ENCODE measurements at regions not wholly inside any gene's neighbourhood (a gene's known extent, or its start where the extent isn't known, plus 50 kb on each side); places are given as distances from the start of the nearest gene placed in this dataset.

- Histone ChIP-seq H3K79me2 (ENCODE audit: control insufficient read depth, insufficient read depth, low read length) (no peaks in the 10 kb centered on the region), H4K8ac (ENCODE audit: low read depth, low read length) (no peak overlapping the region), H4K5ac (ENCODE audit: low read length) (no peak overlapping the region), H2BK120ac (ENCODE audit: low read depth, low read length) (no peak overlapping the region), H3K56ac (ENCODE audit: low read length) (no peak overlapping the region), H3K27ac (ENCODE audit: low read depth, low read length) (no peak overlapping the region), H3K27me3 (ENCODE audit: insufficient read depth, low read length, poor library complexity) (peaks cover 3% of the 10 kb centered on the region), H3K23ac (ENCODE audit: low read length) (no peak overlapping the region), H3K79me1 (ENCODE audit: low read length) (no peaks in the 10 kb centered on the region), H3K36me3 (ENCODE audit: control insufficient read depth, insufficient read depth, low read length) (no peaks in the 10 kb centered on the region), H3K18ac (ENCODE audit: low read length) (no peak overlapping the region), H3K4me1 (ENCODE audit: control insufficient read depth, low read depth, low read length) (no peaks in the 10 kb centered on the region), H3K4ac (ENCODE audit: low read depth, low read length) (no peak overlapping the region), H3K4me2 (ENCODE audit: low read length) (no peak overlapping the region), H2BK5ac (ENCODE audit: low read length) (no peak overlapping the region), H2AK5ac (ENCODE audit: low read length) (no peak overlapping the region), H2BK15ac (replicated peaks; ENCODE audit: low read depth) (no peak overlapping the region), H3K9ac (ENCODE audit: low read length) (no peak overlapping the region), H3K4me3 (ENCODE audit: low read length) (no peak overlapping the region)
- no peak for DNase-seq
- WGBS (ENCODE audit: extremely low coverage, insufficient coverage, low lambda C conversion rate): no CpG with 5 or more reads among the region's 3 CpGs
Observed at GRCh38 chr2:136505462-136505861, 259.9 kb upstream of the THSD7B start.

DNA sequence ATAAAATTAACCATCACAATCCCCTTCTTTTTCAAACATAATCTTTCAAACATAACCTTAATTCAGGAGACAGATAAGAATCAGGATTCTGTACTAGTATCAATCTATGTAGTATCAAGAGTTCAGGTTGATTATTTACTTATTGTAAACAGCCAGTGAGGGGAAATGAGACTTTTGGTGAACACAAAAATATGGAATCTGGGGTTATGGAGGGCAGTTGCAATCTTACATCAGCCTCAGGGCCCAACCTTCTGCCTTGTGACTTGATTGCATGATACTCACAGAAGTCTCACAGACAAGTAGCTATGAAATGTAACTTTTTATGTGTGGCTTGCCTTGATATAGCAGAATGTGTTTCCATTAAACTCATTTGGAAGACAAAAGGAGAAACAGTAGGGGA, 262.7 kb upstream of the THSD7B start:
- Histone ChIP-seq H2BK15ac (replicated peaks; ENCODE audit: low read depth) (no peak overlapping the region), H3K23ac (ENCODE audit: low read length) (peak overlapping the region; percentile 38), H3K4me2 (ENCODE audit: low read length) (no peak overlapping the region), H3K27me3 (ENCODE audit: insufficient read depth, low read length, poor library complexity) (no peaks in the 10 kb centered on the region), H3K9ac (ENCODE audit: low read length) (no peak overlapping the region), H3K56ac (ENCODE audit: low read length) (no peak overlapping the region), H2AK5ac (ENCODE audit: low read length) (no peak overlapping the region), H3K4me3 (ENCODE audit: low read length) (no peak overlapping the region), H3K79me1 (ENCODE audit: low read length) (no peaks in the 10 kb centered on the region), H3K79me2 (ENCODE audit: control insufficient read depth, insufficient read depth, low read length) (no peaks in the 10 kb centered on the region), H2BK5ac (ENCODE audit: low read length) (no peak overlapping the region), H3K27ac (ENCODE audit: low read depth, low read length) (no peak overlapping the region), H3K18ac (ENCODE audit: low read length) (no peak overlapping the region), H2BK120ac (ENCODE audit: low read depth, low read length) (no peak overlapping the region), H3K4me1 (ENCODE audit: control insufficient read depth, low read depth, low read length) (no peaks in the 10 kb centered on the region), H3K4ac (ENCODE audit: low read depth, low read length) (no peak overlapping the region), H3K36me3 (ENCODE audit: control insufficient read depth, insufficient read depth, low read length) (no peaks in the 10 kb centered on the region), H4K8ac (ENCODE audit: low read depth, low read length) (no peak overlapping the region), H4K5ac (ENCODE audit: low read length) (no peak overlapping the region)
- DNase-seq: no peak

DNA sequence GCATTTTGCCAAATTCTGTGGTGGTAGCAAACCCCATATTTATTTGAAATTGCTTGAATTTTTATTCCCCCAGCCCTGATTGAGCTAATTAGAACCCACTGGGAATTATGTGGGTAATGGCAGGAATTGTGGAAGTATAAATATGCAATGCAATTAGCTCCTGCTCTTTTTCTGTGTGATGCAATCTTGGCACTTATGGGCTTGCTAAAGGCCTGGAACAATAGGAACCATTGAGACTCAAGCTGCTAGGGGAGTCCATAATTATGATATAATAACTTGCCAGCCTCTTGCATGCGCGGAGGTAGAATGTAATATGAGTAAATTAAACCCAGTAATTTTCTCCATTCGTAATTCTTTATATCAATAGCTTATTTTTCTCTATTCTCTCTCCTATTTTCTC, 267.6 kb upstream of the THSD7B start:
- Histone ChIP-seq H3K23ac (ENCODE audit: low read length) (no peak overlapping the region), H4K8ac (ENCODE audit: low read depth, low read length) (no peak overlapping the region), H2BK120ac (ENCODE audit: low read depth, low read length) (no peak overlapping the region), H3K18ac (ENCODE audit: low read length) (no peak overlapping the region), H2AK5ac (ENCODE audit: low read length) (no peak overlapping the region), H2BK5ac (ENCODE audit: low read length) (no peak overlapping the region), H3K27me3 (ENCODE audit: insufficient read depth, low read length, poor library complexity) (no peaks in the 10 kb centered on the region), H3K4me2 (ENCODE audit: low read length) (no peak overlapping the region), H3K27ac (ENCODE audit: low read depth, low read length) (no peak overlapping the region), H4K5ac (ENCODE audit: low read length) (no peak overlapping the region), H3K36me3 (ENCODE audit: control insufficient read depth, insufficient read depth, low read length) (no peaks in the 10 kb centered on the region), H3K79me1 (ENCODE audit: low read length) (no peaks in the 10 kb centered on the region), H3K4me1 (ENCODE audit: control insufficient read depth, low read depth, low read length) (no peaks in the 10 kb centered on the region), H3K4me3 (ENCODE audit: low read length) (no peak overlapping the region), H3K4ac (ENCODE audit: low read depth, low read length) (no peak overlapping the region), H3K79me2 (ENCODE audit: control insufficient read depth, insufficient read depth, low read length) (no peaks in the 10 kb centered on the region), H3K56ac (ENCODE audit: low read length) (no peak overlapping the region), H3K9ac (ENCODE audit: low read length) (no peak overlapping the region), H2BK15ac (replicated peaks; ENCODE audit: low read depth) (no peak overlapping the region)
- no CpG with 5 or more reads among the region's 3 CpGs for WGBS (ENCODE audit: extremely low coverage, insufficient coverage, low lambda C conversion rate)
- DNase-seq: no peak

- H3K27ac ChIP-seq (ENCODE audit: low read depth, low read length): no peak overlapping the region
- no peak overlapping the region for H4K5ac ChIP-seq (ENCODE audit: low read length)
- H3K4ac ChIP-seq (ENCODE audit: low read depth, low read length): no peak overlapping the region
- no peaks in the 10 kb centered on the region for H3K4me1 ChIP-seq (ENCODE audit: control insufficient read depth, low read depth, low read length)
- no peaks in the 10 kb centered on the region for H3K36me3 ChIP-seq (ENCODE audit: control insufficient read depth, insufficient read depth, low read length)
- no CpG with 5 or more reads among the region's 5 CpGs for WGBS (ENCODE audit: extremely low coverage, insufficient coverage, low lambda C conversion rate)
- no peak overlapping the region for H2BK15ac ChIP-seq (replicated peaks; ENCODE audit: low read depth)
- no peak overlapping the region for H2BK5ac ChIP-seq (ENCODE audit: low read length)
- H3K27me3 ChIP-seq (ENCODE audit: insufficient read depth, low read length, poor library complexity): no peaks in the 10 kb centered on the region
- H3K23ac ChIP-seq (ENCODE audit: low read length): no peak overlapping the region
- no peak overlapping the region for H3K4me2 ChIP-seq (ENCODE audit: low read length)
- H3K9ac ChIP-seq (ENCODE audit: low read length): no peak overlapping the region
- H2BK120ac ChIP-seq (ENCODE audit: low read depth, low read length): no peak overlapping the region
- H3K56ac ChIP-seq (ENCODE audit: low read length): no peak overlapping the region
- H3K4me3 ChIP-seq (ENCODE audit: low read length): no peak overlapping the region
- H3K79me1 ChIP-seq (ENCODE audit: low read length): no peaks in the 10 kb centered on the region
- H4K8ac ChIP-seq (ENCODE audit: low read depth, low read length): no peak overlapping the region
- no peaks in the 10 kb centered on the region for H3K79me2 ChIP-seq (ENCODE audit: control insufficient read depth, insufficient read depth, low read length)
- no peak for DNase-seq
- no peak overlapping the region for H2AK5ac ChIP-seq (ENCODE audit: low read length)
- no peak overlapping the region for H3K18ac ChIP-seq (ENCODE audit: low read length)
Observed at GRCh38 chr2:136496966-136497365, 268.4 kb upstream of the THSD7B start.

- Histone ChIP-seq H3K23ac (ENCODE audit: low read length) (no peak overlapping the region), H3K79me1 (ENCODE audit: low read length) (no peaks in the 10 kb centered on the region), H3K4me3 (ENCODE audit: low read length) (no peak overlapping the region), H3K27me3 (ENCODE audit: insufficient read depth, low read length, poor library complexity) (no peaks in the 10 kb centered on the region), H2BK5ac (ENCODE audit: low read length) (no peak overlapping the region), H3K36me3 (ENCODE audit: control insufficient read depth, insufficient read depth, low read length) (no peaks in the 10 kb centered on the region), H3K18ac (ENCODE audit: low read length) (no peak overlapping the region), H2AK5ac (ENCODE audit: low read length) (no peak overlapping the region), H3K4me2 (ENCODE audit: low read length) (no peak overlapping the region), H3K79me2 (ENCODE audit: control insufficient read depth, insufficient read depth, low read length) (no peaks in the 10 kb centered on the region), H3K4ac (ENCODE audit: low read depth, low read length) (no peak overlapping the region), H4K5ac (ENCODE audit: low read length) (no peak overlapping the region), H2BK15ac (replicated peaks; ENCODE audit: low read depth) (no peak overlapping the region), H2BK120ac (ENCODE audit: low read depth, low read length) (no peak overlapping the region), H3K9ac (ENCODE audit: low read length) (no peak overlapping the region), H3K56ac (ENCODE audit: low read length) (no peak overlapping the region), H4K8ac (ENCODE audit: low read depth, low read length) (no peak overlapping the region), H3K27ac (ENCODE audit: low read depth, low read length) (no peak overlapping the region), H3K4me1 (ENCODE audit: control insufficient read depth, low read depth, low read length) (no peaks in the 10 kb centered on the region)
- no CpG with 5 or more reads among the region's 5 CpGs for WGBS (ENCODE audit: extremely low coverage, insufficient coverage, low lambda C conversion rate)
- DNase-seq: no peak
Observed at GRCh38 chr2:136495636-136496035, 269.7 kb upstream of the THSD7B start.

DNA sequence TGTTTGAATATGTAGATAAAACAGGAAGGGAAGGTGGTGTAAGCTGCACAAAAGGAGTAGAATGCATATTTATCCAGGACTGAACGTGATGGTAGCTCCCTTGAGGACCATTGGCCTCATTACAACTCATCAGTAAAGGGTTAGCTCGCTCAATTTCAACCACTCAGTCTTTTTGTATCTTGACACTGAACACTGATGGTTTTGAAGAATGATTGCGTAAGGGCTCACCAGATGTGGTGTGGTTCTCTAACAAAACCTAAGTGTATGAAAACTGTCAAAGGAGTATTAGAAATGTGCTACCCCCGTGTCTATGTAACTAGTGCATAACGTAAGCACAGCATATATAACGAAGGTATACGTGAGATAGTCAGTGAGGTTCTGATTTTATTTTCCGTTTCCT, 272.4 kb upstream of the THSD7B start:
- Histone ChIP-seq H2BK15ac (replicated peaks; ENCODE audit: low read depth) (no peak overlapping the region), H3K79me1 (ENCODE audit: low read length) (no peaks in the 10 kb centered on the region), H2BK120ac (ENCODE audit: low read depth, low read length) (no peak overlapping the region), H3K9ac (ENCODE audit: low read length) (no peak overlapping the region), H2AK5ac (ENCODE audit: low read length) (no peak overlapping the region), H3K36me3 (ENCODE audit: control insufficient read depth, insufficient read depth, low read length) (no peaks in the 10 kb centered on the region), H3K27ac (ENCODE audit: low read depth, low read length) (no peak overlapping the region), H3K4me3 (ENCODE audit: low read length) (no peak overlapping the region), H3K27me3 (ENCODE audit: insufficient read depth, low read length, poor library complexity) (no peaks in the 10 kb centered on the region), H3K79me2 (ENCODE audit: control insufficient read depth, insufficient read depth, low read length) (no peaks in the 10 kb centered on the region), H4K5ac (ENCODE audit: low read length) (no peak overlapping the region), H3K23ac (ENCODE audit: low read length) (no peak overlapping the region), H2BK5ac (ENCODE audit: low read length) (no peak overlapping the region), H3K18ac (ENCODE audit: low read length) (no peak overlapping the region), H3K56ac (ENCODE audit: low read length) (no peak overlapping the region), H4K8ac (ENCODE audit: low read depth, low read length) (no peak overlapping the region), H3K4ac (ENCODE audit: low read depth, low read length) (no peak overlapping the region), H3K4me1 (ENCODE audit: control insufficient read depth, low read depth, low read length) (no peaks in the 10 kb centered on the region), H3K4me2 (ENCODE audit: low read length) (no peak overlapping the region)
- no peak for DNase-seq
- no CpG with 5 or more reads among the region's 8 CpGs for WGBS (ENCODE audit: extremely low coverage, insufficient coverage, low lambda C conversion rate)
